GM06990 (cell line): ENCODE measurements at regions not wholly inside any gene's neighbourhood (a gene's known extent, or its start where the extent isn't known, plus 50 kb on each side); places are given as distances from the start of the nearest gene placed in this dataset.
"Not testable (repeated sequence)": the region's sequence is repeated elsewhere in the genome, so short reads cannot be mapped to it uniquely, and the experiment has no call there.

ENCODE experiments used
- DNase-seq: peaks from one replicate; pipeline ENCODE4 v3.0.0-alpha.2; 2011; ENCODE audit not compliant: insufficient read length; ENCODE audit errors: extremely low read depth
- H3K27me3 ChIP-seq: replicated peaks from 2 replicates; pipeline ENCODE4 v1.6.0; 2011; ENCODE audit warnings: low read length; ENCODE audit not compliant: control insufficient read depth, insufficient read depth
- H3K36me3 ChIP-seq: 2 replicates; pipeline ENCODE4 v1.5.1; 2011; ENCODE audit warnings: low read length; ENCODE audit not compliant: control insufficient read depth, insufficient read depth
- H3K4me3 ChIP-seq: replicated peaks from 2 replicates; pipeline ENCODE4 v1.5.1; 2011; ENCODE audit warnings: low read depth, mild to moderate bottlenecking, control low read depth, low read length
- TF ChIP-seq, protein P1 (sequence below): IDR thresholded peaks from 2 replicates; pipeline ENCODE4 v1.5.1; 2011; ENCODE audit warnings: low read length, control low read depth, mild to moderate bottlenecking, inconsistent platforms; ENCODE audit not compliant: insufficient read depth, poor library complexity, severe bottlenecking

GRCh38 chr4:174047363-174047762 lies 236.1 kb downstream of the FBXO8 start:
- H3K4me3 ChIP-seq: no peak overlapping the region
- DNase-seq: no peak
- no peaks in the 10 kb centered on the region for H3K27me3 ChIP-seq
- TF ChIP-seq, protein P1, sequence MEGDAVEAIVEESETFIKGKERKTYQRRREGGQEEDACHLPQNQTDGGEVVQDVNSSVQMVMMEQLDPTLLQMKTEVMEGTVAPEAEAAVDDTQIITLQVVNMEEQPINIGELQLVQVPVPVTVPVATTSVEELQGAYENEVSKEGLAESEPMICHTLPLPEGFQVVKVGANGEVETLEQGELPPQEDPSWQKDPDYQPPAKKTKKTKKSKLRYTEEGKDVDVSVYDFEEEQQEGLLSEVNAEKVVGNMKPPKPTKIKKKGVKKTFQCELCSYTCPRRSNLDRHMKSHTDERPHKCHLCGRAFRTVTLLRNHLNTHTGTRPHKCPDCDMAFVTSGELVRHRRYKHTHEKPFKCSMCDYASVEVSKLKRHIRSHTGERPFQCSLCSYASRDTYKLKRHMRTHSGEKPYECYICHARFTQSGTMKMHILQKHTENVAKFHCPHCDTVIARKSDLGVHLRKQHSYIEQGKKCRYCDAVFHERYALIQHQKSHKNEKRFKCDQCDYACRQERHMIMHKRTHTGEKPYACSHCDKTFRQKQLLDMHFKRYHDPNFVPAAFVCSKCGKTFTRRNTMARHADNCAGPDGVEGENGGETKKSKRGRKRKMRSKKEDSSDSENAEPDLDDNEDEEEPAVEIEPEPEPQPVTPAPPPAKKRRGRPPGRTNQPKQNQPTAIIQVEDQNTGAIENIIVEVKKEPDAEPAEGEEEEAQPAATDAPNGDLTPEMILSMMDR: no peak
- no peaks in the 10 kb centered on the region for H3K36me3 ChIP-seq

DNA sequence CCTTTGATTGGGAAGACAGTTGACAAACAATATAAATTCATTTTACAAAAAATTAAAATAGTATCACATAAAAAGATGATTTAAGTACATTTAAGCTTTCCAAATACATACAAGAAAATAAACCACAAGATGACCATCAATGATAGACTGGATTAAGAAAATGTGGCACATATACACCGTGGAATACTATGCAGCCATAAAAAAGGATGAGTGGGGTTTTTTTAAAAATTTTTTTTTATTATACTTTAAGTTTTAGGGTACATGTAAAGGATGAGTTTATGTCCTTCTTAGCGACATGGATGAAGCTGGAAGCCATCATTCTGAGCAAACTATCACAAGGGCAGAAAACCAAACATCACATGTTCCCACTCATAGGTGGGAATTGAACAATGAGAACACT lies 237.6 kb downstream of the FBXO8 start:
- not testable (repeated sequence) for H3K36me3 ChIP-seq, DNase-seq, H3K4me3 ChIP-seq, H3K27me3 ChIP-seq

DNA sequence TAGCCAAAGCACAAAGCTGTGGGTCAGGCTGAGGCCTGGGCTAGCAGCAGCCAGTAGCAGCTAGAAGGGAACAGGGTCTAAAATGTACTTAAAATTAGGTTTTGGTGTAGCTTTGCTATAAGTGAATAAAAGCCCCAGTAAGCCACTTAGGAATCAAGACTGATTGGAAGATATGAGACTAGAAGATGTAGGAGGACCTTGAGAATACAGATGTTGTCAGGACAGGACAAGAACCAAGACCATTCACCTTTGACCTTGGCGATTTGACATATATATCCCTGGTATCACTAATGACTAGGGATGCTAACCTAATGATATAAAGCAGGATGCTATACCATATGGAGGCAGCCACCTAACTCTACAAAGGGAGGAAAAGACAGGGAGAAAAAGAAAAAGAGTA lies 238.1 kb downstream of the FBXO8 start:
- H3K4me3 ChIP-seq: no peak overlapping the region
- H3K27me3 ChIP-seq: no peaks in the 10 kb centered on the region
- H3K36me3 ChIP-seq: no peaks in the 10 kb centered on the region
- DNase-seq: no peak
- TF ChIP-seq, protein P1: no peak

DNA sequence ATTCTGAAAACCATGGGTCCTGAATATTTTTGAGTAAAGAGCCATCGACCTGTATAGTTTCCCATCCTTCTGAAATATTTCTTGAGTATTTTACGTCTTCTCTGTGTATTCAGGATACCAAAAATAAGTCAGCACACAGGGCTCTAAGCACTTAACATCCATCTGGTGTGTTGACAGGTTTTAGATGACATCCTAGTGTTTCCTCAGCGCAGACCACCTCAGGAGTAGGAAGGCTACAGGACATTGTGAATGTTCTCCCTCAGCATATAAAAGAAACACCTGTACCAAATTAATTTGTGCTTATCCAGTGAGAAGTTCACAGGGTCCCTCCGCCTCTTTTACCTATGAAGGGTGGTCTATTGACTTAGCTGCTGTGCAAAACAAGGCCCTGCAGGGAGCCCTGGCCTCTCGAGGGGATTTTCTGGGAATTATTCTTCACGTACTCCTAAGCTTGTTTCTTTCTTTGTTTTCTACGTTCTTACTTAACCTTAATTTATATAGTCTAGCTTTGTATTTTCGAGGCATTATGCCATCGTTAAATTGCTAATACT lies 241.8 kb downstream of the FBXO8 start:
- H3K4me3 ChIP-seq: no peak overlapping the region
- H3K27me3 ChIP-seq: no peaks in the 10 kb centered on the region
- DNase-seq: no peak
- TF ChIP-seq, protein P1: no peak
- H3K36me3 ChIP-seq: no peaks in the 10 kb centered on the region

DNA sequence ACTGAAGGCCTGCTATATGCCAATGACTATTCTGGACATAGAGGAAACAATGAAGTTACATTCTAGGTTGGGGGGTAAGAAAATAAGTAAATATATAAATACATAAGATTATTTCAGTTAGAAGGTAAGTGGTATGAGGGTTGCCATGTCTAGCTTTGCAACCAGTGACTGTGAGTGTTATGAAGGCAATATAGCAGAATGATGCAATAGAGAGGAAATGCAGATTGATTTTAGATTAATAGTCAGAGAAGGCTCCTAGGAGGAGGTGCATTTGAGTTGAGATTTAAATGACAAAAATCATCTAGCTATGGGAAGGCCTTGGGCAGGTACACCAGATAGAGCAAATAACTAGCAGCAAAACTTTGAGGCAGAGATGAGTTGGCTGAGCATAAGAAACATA lies 243.2 kb downstream of the FBXO8 start:
- H3K27me3 ChIP-seq: no peaks in the 10 kb centered on the region
- H3K4me3 ChIP-seq: no peak overlapping the region
- no peak for DNase-seq
- TF ChIP-seq, protein P1: no peak
- H3K36me3 ChIP-seq: no peaks in the 10 kb centered on the region

GRCh38 chr4:174038481-174038880 lies 245.0 kb downstream of the FBXO8 start:
- TF ChIP-seq, protein P1: no peak
- Histone ChIP-seq H3K36me3 (no peaks in the 10 kb centered on the region), H3K27me3 (no peaks in the 10 kb centered on the region), H3K4me3 (no peak overlapping the region)
- DNase-seq: no peak
